SK-N-SH (cell line): ENCODE measurements at regions not wholly inside any gene's neighbourhood (a gene's known extent, or its start where the extent isn't known, plus 50 kb on each side); places are given as distances from the start of the nearest gene placed in this dataset.

Experiments used
- CTCF ChIA-PET: fragments of 300-600, 350-600 bp; formaldehyde crosslinking; extraction: SDS; loops from one replicate; lab custom pipeline; 2021; lab: Yijun Ruan, JAX
- POLR2A ChIA-PET: fragments of 350-600 bp; sonication (Branson Sonifier 250); formaldehyde crosslinking; extraction: SDS; loops from one replicate; lab custom pipeline; 2020; ENCODE audit warnings: antibody characterized with exemption, inconsistent platforms; lab: Yijun Ruan, JAX
- DNase-seq: peaks from one replicate; pipeline ENCODE4 v3.0.0; 2012
- H2AFZ ChIP-seq: fragments of 200-600 bp; sonication (generic); 2 replicates; pipeline ENCODE4 v1.8.1; 2016; ENCODE audit warnings: antibody characterized with exemption, mild to moderate bottlenecking, low read depth
- H3F3A ChIP-seq: fragments of 200-600 bp; sonication (generic); replicated peaks from 2 replicates; pipeline ENCODE3; 2016; ENCODE audit warnings: antibody characterized with exemption, mild to moderate bottlenecking; ENCODE audit not compliant: insufficient read depth
- H3K27ac ChIP-seq, 2 experiments: fragments of 200-500 bp in 1 of 2; fragments of 200-600 bp in 1 of 2; sonication (Bioruptor generic) in 1 of 2; sonication (generic), shearing (Covaris generic) in 1 of 2; 2 replicates each; pipeline versions ENCODE4 v1.5.1 to v1.6.1; 2014 to 2016; ENCODE audit warnings: low read depth in 2 of 2, inconsistent platforms in 1 of 2, low read length in 1 of 2, mild to moderate bottlenecking in 1 of 2, mixed read lengths in 1 of 2
- H3K27me3 ChIP-seq: fragments of 200-600 bp; sonication (generic), shearing (Covaris generic); 2 replicates; pipeline ENCODE4 v1.6.1; 2016; ENCODE audit warnings: mixed run types; ENCODE audit not compliant: insufficient read depth
- H3K36me3 ChIP-seq, 2 experiments: fragments of 200-500 bp in 1 of 2; fragments of 200-600 bp in 1 of 2; sonication (Bioruptor generic) in 1 of 2; sonication (generic) in 1 of 2; replicated peaks in 1 of 2; 2 replicates each; pipeline versions ENCODE3 to v1.5.1; 2014 to 2016; ENCODE audit warnings: low read length in 1 of 2, mild to moderate bottlenecking in 1 of 2; ENCODE audit not compliant: insufficient read depth in 2 of 2, control insufficient read depth in 1 of 2
- H3K4me1 ChIP-seq, 2 experiments: fragments of 200-500 bp in 1 of 2; fragments of 200-600 bp in 1 of 2; sonication (Bioruptor generic) in 1 of 2; sonication (generic), shearing (Covaris generic) in 1 of 2; 2 replicates each; pipeline versions ENCODE4 v1.5.1 to v1.6.1; 2014 to 2016; ENCODE audit warnings: low read depth in 1 of 2, low read length in 1 of 2, mixed run types in 1 of 2; ENCODE audit not compliant: insufficient read depth in 2 of 2, control insufficient read depth in 1 of 2
- H3K4me2 ChIP-seq: fragments of 200-600 bp; sonication (generic), shearing (Covaris generic); 2 replicates; pipeline ENCODE4 v1.6.1; 2017; ENCODE audit warnings: mixed run types
- H3K4me3 ChIP-seq, 2 experiments: fragments of 200-500 bp in 1 of 2; fragments of 200-600 bp in 1 of 2; sonication (Bioruptor generic) in 1 of 2; sonication (generic), shearing (Covaris generic) in 1 of 2; 2 replicates each; pipeline versions ENCODE4 v1.5.1 to v1.8.1; 2014 to 2016; ENCODE audit warnings: low read depth in 2 of 2, inconsistent platforms in 1 of 2, low read length in 1 of 2, mild to moderate bottlenecking in 1 of 2, mixed read lengths in 1 of 2, moderate library complexity in 1 of 2
- H3K79me2 ChIP-seq: fragments of 200-600 bp; sonication (generic); 2 replicates; pipeline ENCODE4 v1.8.1; 2017; ENCODE audit warnings: mild to moderate bottlenecking; ENCODE audit not compliant: insufficient read depth
- H3K9ac ChIP-seq: fragments of 200-600 bp; sonication (generic); 2 replicates; pipeline ENCODE4 v1.6.1; 2017; ENCODE audit warnings: mixed run types
- H3K9me2 ChIP-seq: fragments of 200-600 bp; sonication (generic); 2 replicates; pipeline ENCODE4 v1.6.1; 2017; ENCODE audit warnings: mixed run types
- H3K9me3 ChIP-seq: fragments of 200-600 bp; sonication (generic); 2 replicates; pipeline ENCODE4 v1.6.1; 2017; ENCODE audit warnings: mixed run types, mild to moderate bottlenecking, moderate library complexity
- H4K20me1 ChIP-seq: fragments of 200-600 bp; sonication (generic); 2 replicates; pipeline ENCODE4 v1.6.1; 2017; ENCODE audit warnings: mild to moderate bottlenecking, mixed run types; ENCODE audit not compliant: insufficient read depth
- ELF1 ChIP-seq: IDR thresholded peaks from 2 replicates; pipeline ENCODE4 v1.4.0; 2012
- EP300 ChIP-seq, 2 experiments: IDR thresholded peaks; 2 replicates each; pipeline versions ENCODE4 v1.4.0 to v1.6.1; 2012; ENCODE audit warnings: borderline replicate concordance in 1 of 2, low read depth in 1 of 2, low read length in 1 of 2
- FOSL2 ChIP-seq: IDR thresholded peaks from 2 replicates; pipeline ENCODE4 v1.4.0; 2012; ENCODE audit warnings: low read depth, mild to moderate bottlenecking, moderate library complexity, borderline replicate concordance
- FOXJ3 ChIP-seq: sonication (generic); formaldehyde crosslinking; IDR thresholded peaks from 2 replicates; pipeline ENCODE4 v1.5.1; 2020; ENCODE audit warnings: mild to moderate bottlenecking, missing genetic modification reagents
- FOXM1 ChIP-seq: IDR thresholded peaks from 2 replicates; pipeline ENCODE4 v1.4.0; 2012; ENCODE audit warnings: low read depth, mild to moderate bottlenecking
- IRF3 ChIP-seq: fragments of 150-350 bp; IDR thresholded peaks from 2 replicates; pipeline ENCODE4 v1.6.1; 2016; ENCODE audit warnings: mild to moderate bottlenecking, low read depth, low read length
- JUND ChIP-seq: IDR thresholded peaks from 2 replicates; pipeline ENCODE4 v1.4.0; 2012
- MEF2A ChIP-seq: IDR thresholded peaks from 2 replicates; pipeline ENCODE4 v1.4.0; 2012; ENCODE audit warnings: low read depth, borderline replicate concordance
- NFIC ChIP-seq: IDR thresholded peaks from 2 replicates; pipeline ENCODE4 v1.4.0; 2012; ENCODE audit warnings: borderline replicate concordance
- RAD21 ChIP-seq: IDR thresholded peaks from 2 replicates; pipeline ENCODE4 v1.6.1; 2012; ENCODE audit warnings: mild to moderate bottlenecking, low read length
- RCOR1 ChIP-seq: fragments of 150-350 bp; IDR thresholded peaks from 2 replicates; pipeline ENCODE4 v1.6.1; 2017; ENCODE audit warnings: antibody characterized with exemption, low read length
- TAF1 ChIP-seq: IDR thresholded peaks from 2 replicates; pipeline ENCODE4 v1.6.1; 2012; ENCODE audit warnings: low read depth, mild to moderate bottlenecking, low read length, moderate library complexity, borderline replicate concordance
- TCF12 ChIP-seq: IDR thresholded peaks from 2 replicates; pipeline ENCODE4 v1.4.0; 2012
- TEAD4 ChIP-seq: IDR thresholded peaks from 2 replicates; pipeline ENCODE4 v1.4.0; 2012; ENCODE audit warnings: mild to moderate bottlenecking, borderline replicate concordance; ENCODE audit not compliant: insufficient read depth
- USF1 ChIP-seq: IDR thresholded peaks from 2 replicates; pipeline ENCODE4 v1.4.0; 2012; ENCODE audit warnings: low read depth, borderline replicate concordance
- USF2 ChIP-seq: fragments of 150-350 bp; IDR thresholded peaks from 2 replicates; pipeline ENCODE4 v1.6.1; 2017; ENCODE audit warnings: antibody characterized with exemption, low read length, low read depth, borderline replicate concordance
- YY1 ChIP-seq: IDR thresholded peaks from 2 replicates; pipeline ENCODE4 v1.4.0; 2012; ENCODE audit warnings: low read depth, mild to moderate bottlenecking
- ZBTB33 ChIP-seq: IDR thresholded peaks from 2 replicates; pipeline ENCODE4 v1.4.0; 2012; ENCODE audit warnings: low read depth, borderline replicate concordance
- WGBS: methylation state at CpG from one replicate; pipeline ENCODE4 v1.1.6; 2017; ENCODE audit warnings: low lambda C conversion rate; 5-methylcytosine and 5-hydroxymethylcytosine counted together

- Histone ChIP-seq H3K4me3 (no peak overlapping the region), H3K9ac (no peak overlapping the region), H3K9me3 (no peaks in the 10 kb centered on the region), H3K4me1 (peaks cover 6 to 27% of the 10 kb centered on the region in 2 experiments; a peak in 2 of 4 replicates), H3K27ac (peak overlapping the region in 1 of 2 experiments; percentile 47; a peak in 2 of 4 replicates), H4K20me1 (no peaks in the 10 kb centered on the region), H3K9me2 (no peaks in the 10 kb centered on the region), H3F3A (no peaks in the 10 kb centered on the region), H3K27me3 (no peaks in the 10 kb centered on the region), H2AFZ (no peak overlapping the region), H3K36me3 (no peaks in the 10 kb centered on the region), H3K79me2 (no peaks in the 10 kb centered on the region), H3K4me2 (0 out of 2 replicates have a peak overlapping the region, but pooled peaks have one; percentile 43)
- 62% methylated on average over 4 of the region's 4 CpGs for WGBS
- ChIA-PET CTCF (no interaction called here), POLR2A (no interaction called here)
- DNase-seq = no peak
- TF ChIP-seq IRF3 (no peak), RAD21 (no peak), FOXJ3 (CRISPR knock-in tag) (no peak), FOSL2 (peak; percentile 51; the same call in 1 of the 2 replicates), JUND (peak; percentile 26; the same call in 1 of the 2 replicates), ELF1 (no peak), TAF1 (no peak), TEAD4 (no peak), FOXM1 (no peak), USF2 (no peak), ZBTB33 (no peak), NFIC (no peak), RCOR1 (no peak), MEF2A (no peak), YY1 (no peak), EP300 (IDR thresholded peaks at IDR 0.05; ENCODE audit: borderline replicate concordance in 1 of 2, low read depth in 1 of 2, low read length in 1 of 2) (no peak), USF1 (no peak), TCF12 (peak; percentile 38; the same call in 1 of the 2 replicates)
Observed at GRCh38 chr6:40957616-40958492, 81.2 kb downstream of the UNC5CL start.
